ENCODE measurements at regions not wholly inside any gene's neighbourhood (a gene's known extent, or its start where the extent isn't known, plus 50 kb on each side); places are given as distances from the start of the nearest gene placed in this dataset.

DNA sequence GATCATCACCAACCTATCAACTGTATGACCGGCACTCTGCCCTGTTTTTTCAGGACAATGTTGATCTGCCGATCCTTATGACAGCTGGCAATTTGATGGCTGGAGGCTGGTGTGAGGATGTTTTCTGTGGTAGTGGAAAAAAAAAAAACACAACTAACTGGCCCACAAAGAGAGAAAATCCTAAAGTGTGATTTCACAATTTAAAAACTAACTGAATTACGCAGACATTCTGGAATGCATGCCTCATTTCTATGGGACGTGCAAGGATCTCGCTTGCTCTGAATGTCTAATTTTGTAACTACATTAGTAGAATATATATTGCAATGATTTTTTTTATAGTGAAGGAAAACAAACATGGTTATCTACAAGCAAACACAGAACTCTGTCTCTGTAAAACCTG is 590.5 kb downstream of the ETS1 start:
- Histone ChIP-seq H2AFZ (no peak overlapping the region), H4K20me1 (replicated peaks; ENCODE audit: insufficient read depth) (no peaks in the 10 kb centered on the region), H3K4me1 (ENCODE audit: insufficient read depth) (no peaks in the 10 kb centered on the region), H3K36me3 (ENCODE audit: insufficient read depth) (no peaks in the 10 kb centered on the region), H3K4me3 (no peak overlapping the region), H3K27me3 (ENCODE audit: insufficient read depth) (no peaks in the 10 kb centered on the region), H3K4me2 (no peak overlapping the region), H3K27ac (ENCODE audit: low read depth) (no peak overlapping the region), H3K79me2 (replicated peaks; ENCODE audit: insufficient read depth) (no peaks in the 10 kb centered on the region), H3K9me2 (ENCODE audit: insufficient read depth) (no peaks in the 10 kb centered on the region), H3F3A (replicated peaks; ENCODE audit: low read depth) (no peaks in the 10 kb centered on the region)
- ATAC-seq, result no peak
- Mint-ChIP-seq H3K4me1 (no peaks in the 10 kb centered on the region), H3K27me3 (ENCODE audit: insufficient read depth, low read depth, poor library complexity) (peaks cover 4% of the 10 kb centered on the region), H3K27ac (no peak overlapping the region), H3K4me3 (no peak overlapping the region), H3K9me3 (no peaks in the 10 kb centered on the region), H3K36me3 (ENCODE audit: low read depth) (no peaks in the 10 kb centered on the region)
- DNase-seq (ENCODE audit: low spot score), result no peak
- TF ChIP-seq POLR2AphosphoS5 (IDR thresholded peaks at IDR 0.05; ENCODE audit: low read depth), result no peak
- TF ChIP-seq EZH2phosphoT487 (IDR thresholded peaks at IDR 0.05; ENCODE audit: unreplicated experiment), result no peak
- TF ChIP-seq NANOG (IDR thresholded peaks at IDR 0.05; ENCODE audit: borderline replicate concordance), result no peak
- no peak for TF ChIP-seq EZH2 (IDR thresholded peaks at IDR 0.05; ENCODE audit: low read depth, unreplicated experiment)
- no peak for TF ChIP-seq CREB1 (CRISPR knock-in tag; IDR thresholded peaks at IDR 0.05; ENCODE audit: low read depth)
- TF ChIP-seq STAT1 (IDR thresholded peaks at IDR 0.05; ENCODE audit: unreplicated experiment), result no peak
- TF ChIP-seq, protein P1, sequence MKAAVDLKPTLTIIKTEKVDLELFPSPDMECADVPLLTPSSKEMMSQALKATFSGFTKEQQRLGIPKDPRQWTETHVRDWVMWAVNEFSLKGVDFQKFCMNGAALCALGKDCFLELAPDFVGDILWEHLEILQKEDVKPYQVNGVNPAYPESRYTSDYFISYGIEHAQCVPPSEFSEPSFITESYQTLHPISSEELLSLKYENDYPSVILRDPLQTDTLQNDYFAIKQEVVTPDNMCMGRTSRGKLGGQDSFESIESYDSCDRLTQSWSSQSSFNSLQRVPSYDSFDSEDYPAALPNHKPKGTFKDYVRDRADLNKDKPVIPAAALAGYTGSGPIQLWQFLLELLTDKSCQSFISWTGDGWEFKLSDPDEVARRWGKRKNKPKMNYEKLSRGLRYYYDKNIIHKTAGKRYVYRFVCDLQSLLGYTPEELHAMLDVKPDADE (IDR thresholded peaks at IDR 0.05), result no peak
- TF ChIP-seq, protein P2, sequence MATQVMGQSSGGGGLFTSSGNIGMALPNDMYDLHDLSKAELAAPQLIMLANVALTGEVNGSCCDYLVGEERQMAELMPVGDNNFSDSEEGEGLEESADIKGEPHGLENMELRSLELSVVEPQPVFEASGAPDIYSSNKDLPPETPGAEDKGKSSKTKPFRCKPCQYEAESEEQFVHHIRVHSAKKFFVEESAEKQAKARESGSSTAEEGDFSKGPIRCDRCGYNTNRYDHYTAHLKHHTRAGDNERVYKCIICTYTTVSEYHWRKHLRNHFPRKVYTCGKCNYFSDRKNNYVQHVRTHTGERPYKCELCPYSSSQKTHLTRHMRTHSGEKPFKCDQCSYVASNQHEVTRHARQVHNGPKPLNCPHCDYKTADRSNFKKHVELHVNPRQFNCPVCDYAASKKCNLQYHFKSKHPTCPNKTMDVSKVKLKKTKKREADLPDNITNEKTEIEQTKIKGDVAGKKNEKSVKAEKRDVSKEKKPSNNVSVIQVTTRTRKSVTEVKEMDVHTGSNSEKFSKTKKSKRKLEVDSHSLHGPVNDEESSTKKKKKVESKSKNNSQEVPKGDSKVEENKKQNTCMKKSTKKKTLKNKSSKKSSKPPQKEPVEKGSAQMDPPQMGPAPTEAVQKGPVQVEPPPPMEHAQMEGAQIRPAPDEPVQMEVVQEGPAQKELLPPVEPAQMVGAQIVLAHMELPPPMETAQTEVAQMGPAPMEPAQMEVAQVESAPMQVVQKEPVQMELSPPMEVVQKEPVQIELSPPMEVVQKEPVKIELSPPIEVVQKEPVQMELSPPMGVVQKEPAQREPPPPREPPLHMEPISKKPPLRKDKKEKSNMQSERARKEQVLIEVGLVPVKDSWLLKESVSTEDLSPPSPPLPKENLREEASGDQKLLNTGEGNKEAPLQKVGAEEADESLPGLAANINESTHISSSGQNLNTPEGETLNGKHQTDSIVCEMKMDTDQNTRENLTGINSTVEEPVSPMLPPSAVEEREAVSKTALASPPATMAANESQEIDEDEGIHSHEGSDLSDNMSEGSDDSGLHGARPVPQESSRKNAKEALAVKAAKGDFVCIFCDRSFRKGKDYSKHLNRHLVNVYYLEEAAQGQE (IDR thresholded peaks at IDR 0.05; ENCODE audit: unreplicated experiment), result no peak
- TF ChIP-seq ZNF114 (CRISPR knock-in tag; IDR thresholded peaks at IDR 0.05), result no peak
- no peak for TF ChIP-seq JUNB (IDR thresholded peaks at IDR 0.05; ENCODE audit: unreplicated experiment)
- TF ChIP-seq ZNF331 (CRISPR knock-in tag; IDR thresholded peaks at IDR 0.05; ENCODE audit: low read depth), result no peak
- TF ChIP-seq, protein P3, sequence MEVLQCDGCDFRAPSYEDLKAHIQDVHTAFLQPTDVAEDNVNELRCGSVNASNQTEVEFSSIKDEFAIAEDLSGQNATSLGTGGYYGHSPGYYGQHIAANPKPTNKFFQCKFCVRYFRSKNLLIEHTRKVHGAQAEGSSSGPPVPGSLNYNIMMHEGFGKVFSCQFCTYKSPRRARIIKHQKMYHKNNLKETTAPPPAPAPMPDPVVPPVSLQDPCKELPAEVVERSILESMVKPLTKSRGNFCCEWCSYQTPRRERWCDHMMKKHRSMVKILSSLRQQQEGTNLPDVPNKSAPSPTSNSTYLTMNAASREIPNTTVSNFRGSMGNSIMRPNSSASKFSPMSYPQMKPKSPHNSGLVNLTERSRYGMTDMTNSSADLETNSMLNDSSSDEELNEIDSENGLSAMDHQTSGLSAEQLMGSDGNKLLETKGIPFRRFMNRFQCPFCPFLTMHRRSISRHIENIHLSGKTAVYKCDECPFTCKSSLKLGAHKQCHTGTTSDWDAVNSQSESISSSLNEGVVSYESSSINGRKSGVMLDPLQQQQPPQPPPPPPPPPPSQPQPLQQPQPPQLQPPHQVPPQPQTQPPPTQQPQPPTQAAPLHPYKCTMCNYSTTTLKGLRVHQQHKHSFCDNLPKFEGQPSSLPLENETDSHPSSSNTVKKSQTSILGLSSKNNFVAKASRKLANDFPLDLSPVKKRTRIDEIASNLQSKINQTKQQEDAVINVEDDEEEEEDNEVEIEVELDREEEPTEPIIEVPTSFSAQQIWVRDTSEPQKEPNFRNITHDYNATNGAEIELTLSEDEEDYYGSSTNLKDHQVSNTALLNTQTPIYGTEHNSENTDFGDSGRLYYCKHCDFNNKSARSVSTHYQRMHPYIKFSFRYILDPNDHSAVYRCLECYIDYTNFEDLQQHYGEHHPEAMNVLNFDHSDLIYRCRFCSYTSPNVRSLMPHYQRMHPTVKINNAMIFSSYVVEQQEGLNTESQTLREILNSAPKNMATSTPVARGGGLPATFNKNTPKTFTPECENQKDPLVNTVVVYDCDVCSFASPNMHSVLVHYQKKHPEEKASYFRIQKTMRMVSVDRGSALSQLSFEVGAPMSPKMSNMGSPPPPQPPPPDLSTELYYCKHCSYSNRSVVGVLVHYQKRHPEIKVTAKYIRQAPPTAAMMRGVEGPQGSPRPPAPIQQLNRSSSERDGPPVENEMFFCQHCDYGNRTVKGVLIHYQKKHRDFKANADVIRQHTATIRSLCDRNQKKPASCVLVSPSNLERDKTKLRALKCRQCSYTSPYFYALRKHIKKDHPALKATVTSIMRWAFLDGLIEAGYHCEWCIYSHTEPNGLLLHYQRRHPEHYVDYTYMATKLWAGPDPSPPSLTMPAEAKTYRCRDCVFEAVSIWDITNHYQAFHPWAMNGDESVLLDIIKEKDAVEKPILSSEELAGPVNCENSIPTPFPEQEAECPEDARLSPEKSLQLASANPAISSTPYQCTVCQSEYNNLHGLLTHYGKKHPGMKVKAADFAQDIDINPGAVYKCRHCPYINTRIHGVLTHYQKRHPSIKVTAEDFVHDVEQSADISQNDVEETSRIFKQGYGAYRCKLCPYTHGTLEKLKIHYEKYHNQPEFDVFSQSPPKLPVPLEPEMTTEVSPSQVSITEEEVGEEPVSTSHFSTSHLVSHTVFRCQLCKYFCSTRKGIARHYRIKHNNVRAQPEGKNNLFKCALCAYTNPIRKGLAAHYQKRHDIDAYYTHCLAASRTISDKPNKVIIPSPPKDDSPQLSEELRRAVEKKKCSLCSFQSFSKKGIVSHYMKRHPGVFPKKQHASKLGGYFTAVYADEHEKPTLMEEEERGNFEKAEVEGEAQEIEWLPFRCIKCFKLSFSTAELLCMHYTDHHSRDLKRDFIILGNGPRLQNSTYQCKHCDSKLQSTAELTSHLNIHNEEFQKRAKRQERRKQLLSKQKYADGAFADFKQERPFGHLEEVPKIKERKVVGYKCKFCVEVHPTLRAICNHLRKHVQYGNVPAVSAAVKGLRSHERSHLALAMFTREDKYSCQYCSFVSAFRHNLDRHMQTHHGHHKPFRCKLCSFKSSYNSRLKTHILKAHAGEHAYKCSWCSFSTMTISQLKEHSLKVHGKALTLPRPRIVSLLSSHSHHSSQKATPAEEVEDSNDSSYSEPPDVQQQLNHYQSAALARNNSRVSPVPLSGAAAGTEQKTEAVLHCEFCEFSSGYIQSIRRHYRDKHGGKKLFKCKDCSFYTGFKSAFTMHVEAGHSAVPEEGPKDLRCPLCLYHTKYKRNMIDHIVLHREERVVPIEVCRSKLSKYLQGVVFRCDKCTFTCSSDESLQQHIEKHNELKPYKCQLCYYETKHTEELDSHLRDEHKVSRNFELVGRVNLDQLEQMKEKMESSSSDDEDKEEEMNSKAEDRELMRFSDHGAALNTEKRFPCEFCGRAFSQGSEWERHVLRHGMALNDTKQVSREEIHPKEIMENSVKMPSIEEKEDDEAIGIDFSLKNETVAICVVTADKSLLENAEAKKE (CRISPR knock-in tag; IDR thresholded peaks at IDR 0.05), result no peak
- TF ChIP-seq, protein P4, sequence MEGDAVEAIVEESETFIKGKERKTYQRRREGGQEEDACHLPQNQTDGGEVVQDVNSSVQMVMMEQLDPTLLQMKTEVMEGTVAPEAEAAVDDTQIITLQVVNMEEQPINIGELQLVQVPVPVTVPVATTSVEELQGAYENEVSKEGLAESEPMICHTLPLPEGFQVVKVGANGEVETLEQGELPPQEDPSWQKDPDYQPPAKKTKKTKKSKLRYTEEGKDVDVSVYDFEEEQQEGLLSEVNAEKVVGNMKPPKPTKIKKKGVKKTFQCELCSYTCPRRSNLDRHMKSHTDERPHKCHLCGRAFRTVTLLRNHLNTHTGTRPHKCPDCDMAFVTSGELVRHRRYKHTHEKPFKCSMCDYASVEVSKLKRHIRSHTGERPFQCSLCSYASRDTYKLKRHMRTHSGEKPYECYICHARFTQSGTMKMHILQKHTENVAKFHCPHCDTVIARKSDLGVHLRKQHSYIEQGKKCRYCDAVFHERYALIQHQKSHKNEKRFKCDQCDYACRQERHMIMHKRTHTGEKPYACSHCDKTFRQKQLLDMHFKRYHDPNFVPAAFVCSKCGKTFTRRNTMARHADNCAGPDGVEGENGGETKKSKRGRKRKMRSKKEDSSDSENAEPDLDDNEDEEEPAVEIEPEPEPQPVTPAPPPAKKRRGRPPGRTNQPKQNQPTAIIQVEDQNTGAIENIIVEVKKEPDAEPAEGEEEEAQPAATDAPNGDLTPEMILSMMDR (conservative IDR thresholded peaks at IDR 0.05; ENCODE audit: low read depth in 2 of 2), result no peak

Measured in GM23338 (cell line).